Subcutaneous abdominal adipose tissue (tissue), 5 donors: ENCODE measurements at regions not wholly inside any gene's neighbourhood (a gene's known extent, or its start where the extent isn't known, plus 50 kb on each side); places are given as distances from the start of the nearest gene placed in this dataset.

Source experiments
- H3K27ac ChIP-seq: one replicate; pipeline ENCODE4 v1.7.0; 2013; ENCODE audit warnings: low read depth, mild to moderate bottlenecking, inconsistent platforms, low read length, moderate library complexity
- H3K27me3 ChIP-seq, 5 donors: one replicate each; pipeline ENCODE4 v1.7.0; 2013; ENCODE audit warnings: low read length in 5 of 5, inconsistent platforms in 1 of 5; ENCODE audit not compliant: control insufficient read depth in 5 of 5, insufficient read depth in 4 of 5
- H3K36me3 ChIP-seq, 5 donors: one replicate each; pipeline ENCODE4 v1.7.0; 2013; ENCODE audit warnings: low read length in 5 of 5; ENCODE audit not compliant: control insufficient read depth in 5 of 5, insufficient read depth in 5 of 5
- H3K4me1 ChIP-seq, 5 donors: one replicate each; pipeline ENCODE4 v1.7.0; 2013; ENCODE audit warnings: low read length in 5 of 5, mild to moderate bottlenecking in 3 of 5, moderate library complexity in 1 of 5; ENCODE audit not compliant: control insufficient read depth in 5 of 5, insufficient read depth in 5 of 5
- H3K4me3 ChIP-seq, 5 donors: one replicate each; pipeline ENCODE4 v1.7.0; 2013; ENCODE audit warnings: low read length in 5 of 5, low read depth in 1 of 5
- H3K9ac ChIP-seq, 5 donors: one replicate each; pipeline ENCODE4 v1.7.0; 2013; ENCODE audit warnings: low read length in 5 of 5, mild to moderate bottlenecking in 4 of 5, moderate library complexity in 3 of 5
- H3K9me3 ChIP-seq, 5 donors: one replicate each; pipeline ENCODE4 v1.7.0; 2013; ENCODE audit warnings: low read length in 5 of 5; ENCODE audit not compliant: control insufficient read depth in 5 of 5
- donor health status: healthy.
- donor health status: healthy.
- donor health status: healthy.
- donor health status: healthy.
- donor health status: healthy.

DNA sequence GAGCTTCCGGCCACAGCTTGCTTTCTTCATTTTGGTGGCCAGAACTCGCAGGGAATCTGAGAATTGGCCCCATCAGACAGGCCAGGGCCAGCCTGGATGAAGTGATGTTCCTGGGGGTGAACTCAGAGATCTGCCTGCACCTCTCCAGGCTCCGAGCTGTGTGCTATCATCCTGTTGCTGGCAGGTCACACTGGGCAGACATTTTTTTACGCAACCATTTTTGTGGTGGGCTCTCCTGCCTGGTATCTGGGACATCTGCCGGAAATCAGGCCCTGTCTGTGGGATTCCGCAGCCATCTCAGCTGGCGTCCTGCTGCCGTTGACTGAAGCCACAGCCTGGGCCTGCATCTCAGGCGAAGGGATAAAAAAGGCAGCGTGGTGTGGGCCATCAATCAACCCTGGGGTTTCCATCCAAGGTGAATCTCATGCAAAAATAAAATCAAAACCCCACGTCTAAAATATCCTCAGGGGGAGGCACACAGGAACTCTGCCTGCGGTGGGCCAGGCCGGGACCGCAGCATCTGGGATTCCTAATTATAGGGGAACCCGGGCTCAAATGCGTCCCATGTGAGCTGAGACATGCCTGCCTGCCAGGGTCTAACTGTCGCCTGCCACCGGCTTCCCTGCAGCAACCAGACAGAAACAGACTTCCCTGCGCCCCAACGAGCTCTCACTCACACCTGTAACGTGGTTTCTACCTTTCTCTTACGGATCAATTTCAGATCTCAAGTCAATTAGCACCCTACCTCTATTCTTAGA is 174.3 kb downstream of the SYK start:
- peaks cover 0 to 3% (median 0%) of the 10 kb centered on the region in 5 donors for H3K4me1 ChIP-seq
- no peak overlapping the region for H3K4me3 ChIP-seq
- H3K27me3 ChIP-seq = peaks cover 0 to 4% (median 0%) of the 10 kb centered on the region in 5 donors
- H3K9me3 ChIP-seq = no peaks in the 10 kb centered on the region
- H3K27ac ChIP-seq = no peak overlapping the region
- H3K36me3 ChIP-seq = no peaks in the 10 kb centered on the region
- no peak overlapping the region for H3K9ac ChIP-seq

DNA sequence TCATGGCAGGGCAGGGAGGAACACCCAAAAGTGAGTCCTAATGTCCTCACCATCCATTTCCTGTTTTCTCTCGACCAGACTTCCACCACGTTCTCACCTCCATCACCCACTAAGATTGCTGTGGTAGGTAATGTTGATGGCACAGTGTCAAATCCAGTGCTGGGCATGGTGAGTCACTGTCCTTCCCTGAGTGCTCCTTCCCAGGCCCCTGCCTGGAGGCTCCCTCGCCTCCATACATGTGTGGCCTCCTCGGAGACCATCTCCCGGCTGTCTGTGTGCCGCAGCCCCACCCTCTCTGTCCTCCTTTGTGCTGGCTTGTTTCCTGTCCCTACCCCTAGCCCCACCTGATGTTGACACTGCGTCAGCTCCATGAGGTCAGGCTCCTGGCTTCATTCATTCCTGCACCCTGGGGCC is 177.5 kb downstream of the SYK start:
- peaks cover 0 to 4% (median 0%) of the 10 kb centered on the region in 5 donors for H3K27me3 ChIP-seq
- no peaks in the 10 kb centered on the region for H3K9me3 ChIP-seq
- H3K9ac ChIP-seq = no peak overlapping the region
- no peaks in the 10 kb centered on the region for H3K4me1 ChIP-seq
- H3K27ac ChIP-seq = no peak overlapping the region
- no peak overlapping the region for H3K4me3 ChIP-seq
- H3K36me3 ChIP-seq = no peaks in the 10 kb centered on the region

DNA sequence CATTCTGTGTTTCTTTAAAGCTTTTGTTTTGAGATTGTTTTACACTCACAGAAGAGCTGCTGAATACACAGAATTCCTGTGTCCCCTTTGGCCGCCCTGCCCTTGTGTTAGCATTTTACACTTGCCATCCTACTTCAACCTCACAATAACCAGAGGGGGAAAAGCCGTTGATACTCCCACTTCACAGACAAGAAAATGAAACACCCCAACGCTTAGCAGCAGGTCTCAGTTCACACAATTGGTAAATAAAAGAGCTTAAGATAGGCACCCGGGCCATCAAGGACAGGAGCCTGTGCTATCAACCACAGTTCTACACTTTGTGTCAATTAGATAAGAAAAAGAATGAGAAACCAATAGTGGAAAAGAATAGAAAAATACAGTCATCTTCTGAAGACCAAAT is 178.0 kb downstream of the SYK start:
- Histone ChIP-seq H3K9me3 (no peaks in the 10 kb centered on the region), H3K4me3 (no peak overlapping the region), H3K4me1 (no peaks in the 10 kb centered on the region), H3K27ac (no peak overlapping the region), H3K9ac (no peak overlapping the region), H3K27me3 (peaks cover 0 to 4% (median 0%) of the 10 kb centered on the region in 5 donors), H3K36me3 (no peaks in the 10 kb centered on the region)

DNA sequence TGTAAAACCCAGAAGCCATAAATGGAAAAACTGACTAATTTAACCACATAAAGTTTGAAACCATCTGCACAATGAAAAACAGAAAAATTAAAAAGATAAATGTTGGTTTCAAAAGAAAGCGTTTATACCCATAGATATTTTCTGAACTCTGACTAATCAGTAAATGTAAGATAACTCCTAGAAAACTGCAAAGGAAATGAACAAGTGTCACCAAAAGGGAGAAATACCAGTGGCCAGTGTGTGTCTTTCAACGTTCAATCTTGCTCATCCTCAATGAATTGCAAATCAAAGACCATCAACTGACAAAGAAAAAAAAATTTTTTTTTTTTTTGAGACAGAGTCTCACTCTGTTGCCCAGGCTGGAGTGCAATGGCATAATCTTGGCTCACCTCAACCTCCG is 180.1 kb downstream of the SYK start:
- H3K9me3 ChIP-seq = no peaks in the 10 kb centered on the region
- H3K36me3 ChIP-seq = no peaks in the 10 kb centered on the region
- no peak overlapping the region for H3K9ac ChIP-seq
- H3K4me1 ChIP-seq = peaks cover 0 to 4% (median 0%) of the 10 kb centered on the region in 5 donors
- no peaks in the 10 kb centered on the region for H3K27me3 ChIP-seq
- no peak overlapping the region for H3K4me3 ChIP-seq
- H3K27ac ChIP-seq = no peak overlapping the region

DNA sequence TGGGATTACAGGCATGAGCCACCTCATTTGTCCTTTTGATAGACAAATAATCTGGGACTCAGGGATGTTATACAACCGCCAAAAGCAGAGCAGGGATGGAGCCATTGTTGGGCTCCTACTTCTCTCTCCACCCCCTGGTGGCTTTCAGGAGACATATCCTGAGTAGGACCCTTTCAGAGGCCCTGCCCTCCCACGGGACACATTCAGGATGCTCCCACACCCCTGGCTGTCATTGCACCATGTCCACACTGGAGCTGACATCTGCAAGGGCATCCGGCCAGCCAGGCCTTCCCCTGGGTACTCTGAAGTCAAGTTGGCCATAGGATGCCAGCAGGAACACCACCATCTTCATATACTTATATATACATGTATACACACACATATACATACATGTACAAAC is 181.8 kb downstream of the SYK start:
- Histone ChIP-seq H3K4me3 (no peak overlapping the region), H3K27me3 (no peaks in the 10 kb centered on the region), H3K4me1 (peaks cover 0 to 4% (median 0%) of the 10 kb centered on the region in 5 donors), H3K9me3 (no peaks in the 10 kb centered on the region), H3K27ac (no peak overlapping the region), H3K9ac (no peak overlapping the region), H3K36me3 (no peaks in the 10 kb centered on the region)

DNA sequence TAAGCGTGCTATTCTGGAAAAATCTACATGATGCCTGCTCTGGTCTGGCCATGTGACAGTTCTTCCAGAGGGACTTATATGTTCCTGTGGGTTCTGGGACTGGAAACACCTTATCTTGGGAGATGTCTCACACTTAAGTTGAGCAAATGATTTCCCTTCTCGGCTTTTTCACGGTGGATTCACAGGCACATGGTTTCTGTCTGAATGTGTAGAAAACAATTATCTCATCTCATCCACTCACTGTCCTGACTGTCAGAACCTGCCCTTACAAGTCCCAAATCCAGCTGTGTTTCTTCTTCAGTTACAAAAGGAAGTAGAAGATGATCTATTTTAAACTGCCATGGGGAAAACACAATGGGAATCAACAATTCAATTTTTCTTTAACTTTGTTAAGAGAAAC is 184.0 kb downstream of the SYK start:
- H3K27ac ChIP-seq = no peak overlapping the region
- peak overlapping the region in 1 of 5 donors; percentile 15 for H3K9ac ChIP-seq

DNA sequence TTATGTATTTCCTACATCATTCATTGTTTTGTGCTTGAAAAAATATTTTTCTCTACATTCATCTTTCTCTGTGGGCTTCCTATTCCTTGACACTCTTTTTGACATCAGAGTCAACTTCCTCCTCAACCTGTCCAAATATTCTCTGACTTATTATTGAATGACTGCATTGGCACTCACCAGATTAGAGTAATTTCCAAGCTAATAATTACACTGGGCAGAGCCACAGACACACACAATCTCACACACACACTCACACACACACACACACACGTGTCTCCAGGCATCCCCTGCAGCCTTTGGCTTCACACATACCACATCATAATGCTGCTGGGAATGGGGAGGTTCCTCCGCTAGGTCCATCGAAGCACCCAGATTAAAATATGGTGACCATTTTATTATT is 184.5 kb downstream of the SYK start:
- no peaks in the 10 kb centered on the region for H3K36me3 ChIP-seq
- no peaks in the 10 kb centered on the region for H3K27me3 ChIP-seq
- no peak overlapping the region for H3K9ac ChIP-seq
- H3K27ac ChIP-seq = no peak overlapping the region
- H3K4me3 ChIP-seq = no peak overlapping the region
- H3K9me3 ChIP-seq = peaks cover 0 to 2% (median 0%) of the 10 kb centered on the region in 5 donors
- H3K4me1 ChIP-seq = peaks cover 0 to 4% (median 0%) of the 10 kb centered on the region in 5 donors

More for the DNA sequence above, 184.0 kb downstream of the SYK start:
- Histone ChIP-seq H3K27me3 (no peaks in the 10 kb centered on the region), H3K36me3 (no peaks in the 10 kb centered on the region), H3K4me3 (no peak overlapping the region), H3K9me3 (no peaks in the 10 kb centered on the region), H3K4me1 (peaks cover 0 to 4% (median 0%) of the 10 kb centered on the region in 5 donors)

DNA sequence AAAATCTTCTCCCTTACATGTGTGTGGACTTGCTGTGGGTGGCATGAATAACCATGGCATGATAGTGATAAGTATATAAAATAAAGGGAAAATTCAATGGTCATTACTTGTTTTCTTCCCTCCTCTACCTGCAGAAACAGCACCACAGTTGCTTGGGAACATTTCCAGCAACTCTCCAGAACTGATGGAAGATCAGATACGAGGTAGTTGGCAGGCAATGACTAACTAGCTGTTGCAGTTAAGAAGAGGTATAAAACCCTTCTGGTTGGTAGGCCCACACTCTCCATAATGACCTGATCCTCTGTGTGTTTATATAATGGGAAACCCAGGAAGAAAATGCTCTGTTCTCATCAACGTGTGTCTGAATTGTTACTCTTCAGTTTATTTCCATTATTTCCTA is 185.9 kb downstream of the SYK start:
- H3K4me1 ChIP-seq = peaks cover 0 to 15% (median 10%) of the 10 kb centered on the region in 5 donors
- H3K4me3 ChIP-seq = no peak overlapping the region
- no peaks in the 10 kb centered on the region for H3K27me3 ChIP-seq
- H3K36me3 ChIP-seq = no peaks in the 10 kb centered on the region
- H3K9me3 ChIP-seq = peaks cover 0 to 6% (median 0%) of the 10 kb centered on the region in 5 donors
- no peak overlapping the region for H3K9ac ChIP-seq
- no peak overlapping the region for H3K27ac ChIP-seq

DNA sequence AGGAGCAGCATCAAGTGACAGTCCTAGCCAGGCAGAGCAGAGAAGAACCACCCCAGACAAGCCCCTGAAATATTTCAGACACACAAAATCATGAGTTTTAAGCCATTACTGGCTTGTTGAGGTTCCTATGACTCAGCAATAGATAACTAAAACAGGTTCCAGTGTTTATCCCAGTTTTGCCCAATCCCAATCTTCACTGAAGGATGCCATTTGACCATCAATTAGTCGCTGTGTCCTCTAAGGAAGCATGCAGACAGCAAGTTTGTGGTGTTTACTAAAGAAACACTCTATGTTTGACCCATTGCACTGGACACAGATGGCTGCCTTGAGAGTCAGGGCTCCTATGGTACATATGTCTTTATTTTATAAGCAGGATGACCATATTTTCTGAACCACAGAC is 186.7 kb downstream of the SYK start:
- Histone ChIP-seq H3K36me3 (no peaks in the 10 kb centered on the region), H3K27me3 (no peaks in the 10 kb centered on the region), H3K9me3 (peaks cover 0 to 6% (median 0%) of the 10 kb centered on the region in 5 donors), H3K9ac (no peak overlapping the region), H3K4me3 (no peak overlapping the region), H3K4me1 (peaks cover 0 to 16% (median 10%) of the 10 kb centered on the region in 5 donors), H3K27ac (no peak overlapping the region)

DNA sequence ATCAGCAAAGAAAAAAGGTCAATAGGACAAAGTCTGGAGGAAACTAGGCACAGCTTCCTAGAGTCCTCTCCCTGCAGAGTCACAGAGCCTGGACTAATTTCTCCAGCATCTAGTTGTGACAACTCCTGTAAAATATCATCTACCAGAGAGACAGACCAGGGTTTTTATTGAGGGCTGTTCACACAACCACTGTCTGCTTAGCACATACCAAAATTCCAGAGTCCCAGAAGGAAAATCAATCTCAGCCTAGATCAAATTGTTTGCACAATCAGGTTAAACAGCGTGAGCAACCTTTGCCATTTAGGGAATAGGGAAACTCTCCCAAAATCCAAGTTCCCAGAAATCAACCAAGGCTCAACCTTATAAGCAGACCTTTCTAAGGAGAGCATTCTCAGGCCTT is 190.3 kb downstream of the SYK start:
- H3K4me1 ChIP-seq = peaks cover 0 to 14% (median 6%) of the 10 kb centered on the region in 5 donors
- H3K9ac ChIP-seq = peak overlapping the region in 1 of 5 donors; percentile 80
- H3K9me3 ChIP-seq = peaks cover 0 to 6% (median 0%) of the 10 kb centered on the region in 5 donors
- H3K27ac ChIP-seq = peak overlapping the region; percentile 63
- H3K4me3 ChIP-seq = no peak overlapping the region
- H3K36me3 ChIP-seq = no peaks in the 10 kb centered on the region
- H3K27me3 ChIP-seq = no peaks in the 10 kb centered on the region
